ENCODE measurements at regions not wholly inside any gene's neighbourhood (a gene's known extent, or its start where the extent isn't known, plus 50 kb on each side); places are given as distances from the start of the nearest gene placed in this dataset.

- TF ChIP-seq CTCF (IDR thresholded peaks at IDR 0.05; ENCODE audit: extremely low read depth, missing control alignments), result no peak
- no peak for DNase-seq (ENCODE audit: low spot score)
These were observed 150.3 kb upstream of the IRF2BP2 start for GRCh38 chr1:234760303-234760723.

- DNase-seq (ENCODE audit: low spot score), result no peak
- no peak for TF ChIP-seq CTCF (IDR thresholded peaks at IDR 0.05; ENCODE audit: extremely low read depth, missing control alignments)
These were observed 149.9 kb upstream of the IRF2BP2 start for GRCh38 chr1:234759888-234760287.

DNA sequence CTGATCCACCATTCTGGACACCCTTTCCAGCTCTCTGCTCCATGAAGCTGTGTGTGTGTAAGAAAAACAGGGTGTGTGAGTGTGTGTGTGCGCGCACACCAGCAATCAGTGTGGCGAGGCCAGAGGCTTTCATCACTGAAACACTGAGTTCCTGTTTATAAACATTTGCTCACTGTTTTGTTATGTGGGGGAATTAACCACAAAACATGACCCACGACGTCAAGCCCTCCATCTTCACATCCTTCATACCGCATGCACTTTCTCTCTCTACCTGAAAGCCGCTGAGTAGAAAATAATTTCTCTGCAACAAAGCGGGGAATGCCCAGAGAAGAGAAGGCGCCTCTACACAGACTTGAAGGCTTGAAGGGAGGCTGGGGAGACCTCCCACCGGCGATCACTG is 148.9 kb upstream of the IRF2BP2 start:
- no peak for DNase-seq (ENCODE audit: low spot score)
- TF ChIP-seq CTCF (IDR thresholded peaks at IDR 0.05; ENCODE audit: extremely low read depth, missing control alignments), result no peak

DNA sequence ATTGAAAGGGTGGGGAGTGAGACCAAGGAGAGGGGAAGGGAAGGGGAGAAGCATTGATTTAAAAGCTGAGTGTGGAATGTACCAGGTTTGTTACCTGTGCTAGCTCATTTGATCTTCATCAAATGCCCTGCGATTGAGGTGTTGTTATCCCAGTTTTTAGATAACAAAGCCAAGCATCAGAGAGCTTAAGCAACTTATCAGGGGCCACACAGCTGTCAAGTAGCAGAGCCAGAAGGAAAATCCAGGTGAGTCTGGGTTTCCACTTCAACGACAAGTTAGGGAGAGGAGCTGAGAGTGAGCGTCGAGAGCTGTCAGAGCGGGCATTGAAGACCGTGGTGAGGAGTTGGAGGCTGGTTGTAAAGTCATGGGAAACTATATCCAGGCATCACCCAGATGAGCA is 146.9 kb upstream of the IRF2BP2 start:
- DNase-seq (ENCODE audit: low spot score), result no peak
- TF ChIP-seq CTCF (IDR thresholded peaks at IDR 0.05; ENCODE audit: extremely low read depth, missing control alignments), result no peak

DNA sequence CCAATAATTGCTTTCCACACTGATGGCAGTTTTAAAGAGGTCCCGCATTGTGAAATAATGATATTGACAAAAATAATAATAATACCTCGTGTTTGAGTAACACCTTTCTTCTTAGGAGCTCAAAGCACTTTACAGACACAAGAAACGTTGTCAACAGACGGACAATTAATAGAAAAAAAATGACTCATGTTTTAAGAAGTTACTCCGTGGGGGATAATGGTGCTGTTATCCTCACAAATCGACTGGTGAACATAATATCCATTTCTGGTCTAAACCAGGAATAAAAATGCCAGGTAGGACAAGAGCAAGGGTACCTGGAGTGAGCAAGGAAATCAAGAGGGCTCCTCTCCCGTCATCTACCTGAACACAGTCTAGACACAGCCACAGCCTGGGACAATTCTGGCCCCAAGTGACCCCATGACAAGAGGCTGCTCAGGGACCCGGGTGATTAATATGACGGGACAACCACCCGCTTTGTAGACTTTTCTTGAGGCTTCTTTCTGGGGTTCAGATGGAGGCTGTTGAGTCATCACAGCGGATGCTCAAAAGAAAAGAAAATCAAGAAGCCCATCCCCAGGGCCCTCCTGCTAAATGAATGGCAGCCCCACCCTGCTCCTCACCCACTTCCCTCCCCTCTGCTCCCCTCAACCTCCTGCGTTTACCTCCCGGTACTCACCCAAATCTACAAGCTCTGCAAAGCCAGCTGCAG is 146.2 kb upstream of the IRF2BP2 start:
- no peak for TF ChIP-seq CTCF (IDR thresholded peaks at IDR 0.05; ENCODE audit: extremely low read depth, missing control alignments)
- no peak for DNase-seq (ENCODE audit: low spot score)

DNA sequence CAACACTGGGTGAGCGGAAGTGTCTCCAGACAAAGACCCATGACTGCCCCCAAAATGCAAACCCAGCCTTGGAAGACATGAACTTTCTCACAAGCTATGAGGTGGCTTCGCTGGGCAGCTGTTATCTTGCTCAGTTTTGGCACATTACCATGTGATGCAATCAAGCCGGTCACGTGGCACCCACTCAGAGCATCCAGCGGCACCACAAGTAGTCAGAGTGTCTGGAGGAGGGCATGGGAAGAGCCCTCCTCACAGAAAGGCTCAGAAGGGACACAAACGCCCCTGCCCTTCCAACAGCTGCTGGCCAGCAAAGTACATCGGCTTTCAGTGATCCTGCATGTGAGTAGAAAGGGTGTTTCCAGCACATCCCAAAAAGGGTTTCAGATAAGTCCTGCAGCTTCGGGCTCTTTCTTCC is 145.5 kb upstream of the IRF2BP2 start:
- TF ChIP-seq CTCF (IDR thresholded peaks at IDR 0.05; ENCODE audit: extremely low read depth, missing control alignments), result no peak
- DNase-seq (ENCODE audit: low spot score), result no peak

DNA sequence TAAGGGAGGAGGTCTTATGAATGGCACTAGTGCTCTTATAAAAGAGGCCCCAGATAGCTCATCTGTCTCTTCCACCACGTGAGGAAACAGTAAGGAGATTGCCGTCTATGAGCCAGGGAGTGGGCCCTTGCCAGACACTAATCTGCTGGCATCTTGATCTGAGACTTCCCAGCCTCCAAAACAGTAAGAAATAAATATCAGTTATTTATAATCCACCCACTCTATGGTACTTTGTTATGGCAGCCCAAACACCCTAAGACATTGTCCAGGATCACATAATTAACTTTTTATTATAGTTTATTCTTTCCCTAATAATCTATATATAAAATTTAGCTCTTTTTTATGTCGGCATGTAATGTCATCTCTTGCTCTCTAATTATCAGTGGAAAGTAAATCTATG is 144.0 kb upstream of the IRF2BP2 start:
- DNase-seq (ENCODE audit: low spot score), result no peak
- no peak for TF ChIP-seq CTCF (IDR thresholded peaks at IDR 0.05; ENCODE audit: extremely low read depth, missing control alignments)
